GM21526 (cell line): ENCODE measurements at regions not wholly inside any gene's neighbourhood (a gene's known extent, or its start where the extent isn't known, plus 50 kb on each side); places are given as distances from the start of the nearest gene placed in this dataset.
A peak's percentile ranks its signal among the peaks of the same experiment; 100 is the strongest.
"Not testable (repeated sequence)": the region's sequence is repeated elsewhere in the genome, so short reads cannot be mapped to it uniquely, and the experiment has no call there.

ENCODE experiments used
- ATAC-seq: cut with Tn5 transposase; IDR thresholded peaks from one replicate; pipeline ENCODE4 v1.9.1; 2021; ENCODE audit warnings: moderate library complexity; ENCODE audit not compliant: unreplicated experiment, low FRiP score

DNA sequence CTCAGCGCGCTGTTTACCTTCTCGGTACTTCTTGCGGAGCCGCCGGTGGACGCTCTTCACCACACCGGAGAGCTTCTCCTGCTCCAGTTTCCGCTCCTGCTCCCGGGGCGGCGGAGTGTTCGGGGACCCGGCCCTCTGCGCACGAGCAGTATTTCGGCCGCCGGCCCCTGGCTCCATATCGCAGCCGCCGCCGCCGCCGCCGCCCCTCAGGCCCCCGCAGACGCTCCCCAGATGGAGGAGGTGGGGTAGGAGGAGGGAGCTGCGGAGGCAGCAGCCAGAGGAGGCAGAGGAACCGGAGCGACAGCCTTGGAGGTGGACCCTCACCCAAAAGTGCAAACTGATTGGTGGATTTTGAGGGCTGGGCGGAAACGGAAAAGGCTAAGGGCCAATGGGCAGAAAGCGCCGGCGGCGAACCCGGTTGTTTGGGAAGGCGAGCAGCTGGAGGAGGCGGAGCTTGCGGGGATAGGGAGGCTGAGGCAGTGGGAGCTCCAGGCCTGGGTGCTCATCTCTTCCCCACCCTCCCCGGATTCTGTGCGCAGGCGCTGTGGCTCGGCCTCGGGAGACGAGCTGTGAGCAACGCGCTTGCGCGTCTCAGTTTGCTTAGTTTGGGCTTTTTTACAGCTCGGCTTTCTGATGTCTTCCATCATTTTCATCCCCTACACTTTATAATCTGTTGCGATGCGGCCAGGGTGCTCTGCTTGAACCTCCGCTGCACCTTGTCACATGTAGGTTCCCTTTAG is 146.9 kb downstream of the GPR85 start:
- ATAC-seq: peak; percentile 98

DNA sequence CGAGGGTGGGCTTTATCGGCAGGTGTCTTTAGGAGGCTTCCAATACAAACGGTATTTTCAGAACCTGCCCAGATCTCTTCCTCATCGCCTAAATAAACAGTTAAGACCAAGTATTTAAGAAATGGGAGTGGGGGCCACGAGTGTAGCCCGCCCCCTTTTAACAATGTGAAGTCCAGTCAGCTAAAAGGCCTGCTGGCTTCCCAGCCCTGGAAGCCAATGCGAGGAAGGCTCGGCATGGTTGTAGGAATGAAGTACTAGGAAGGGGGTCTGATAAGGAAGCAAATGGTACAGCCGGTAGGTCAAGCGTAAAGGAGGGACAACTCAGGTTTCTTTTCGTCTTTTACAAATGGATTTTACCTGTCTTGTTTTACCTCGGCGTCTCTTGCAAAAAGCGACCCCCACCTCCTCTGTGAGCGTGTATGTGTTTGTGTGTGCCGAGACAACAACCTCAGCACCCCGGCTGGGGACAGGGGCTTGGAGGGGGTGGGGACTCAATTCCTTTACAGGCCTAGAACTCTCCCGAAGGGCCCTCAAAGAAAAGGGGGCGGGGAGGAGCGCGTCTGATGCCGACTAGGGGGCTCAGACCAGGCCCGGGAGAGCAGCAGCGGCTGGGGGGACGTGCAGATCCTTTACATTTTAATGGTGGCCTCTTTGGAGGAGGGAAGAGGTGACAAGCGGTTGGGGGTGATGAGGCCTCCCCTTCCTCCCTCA is 147.6 kb downstream of the GPR85 start:
- no peak for ATAC-seq

DNA sequence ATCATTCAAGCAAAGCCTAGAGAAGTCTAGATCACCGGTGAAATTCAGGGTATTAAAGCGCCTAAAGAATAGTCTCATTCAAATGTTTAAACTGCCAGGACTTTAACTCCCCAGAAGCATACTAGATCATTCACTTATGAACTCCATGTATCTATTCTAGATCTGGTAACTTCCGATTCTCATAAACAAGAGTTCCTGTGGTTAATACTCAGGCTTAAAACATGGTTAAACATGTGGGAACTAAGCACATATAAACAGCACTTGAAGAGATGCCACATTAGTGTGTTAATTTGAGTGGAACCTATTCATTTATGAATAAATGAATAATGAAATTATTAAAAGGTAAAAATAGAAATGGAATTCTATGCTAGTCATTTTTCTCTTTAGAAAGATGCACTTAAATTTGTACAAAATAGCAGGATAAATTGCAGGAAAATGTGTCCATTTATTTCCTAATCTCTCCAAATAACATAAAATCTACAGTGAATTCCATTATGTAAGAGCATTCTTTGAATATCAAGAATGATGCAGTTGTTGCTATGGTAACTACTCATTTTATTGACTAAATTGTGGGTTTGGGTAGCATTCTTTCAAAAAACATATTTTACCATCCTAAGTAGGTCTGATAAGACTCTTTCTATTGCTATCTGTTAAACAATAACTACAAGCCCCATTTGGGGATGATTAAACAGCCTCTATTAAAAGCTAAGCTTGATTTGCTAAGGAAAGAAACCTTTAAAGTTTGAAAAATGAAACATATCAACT is 147.6 kb upstream of the TMEM168 start:
- ATAC-seq: no peak

DNA sequence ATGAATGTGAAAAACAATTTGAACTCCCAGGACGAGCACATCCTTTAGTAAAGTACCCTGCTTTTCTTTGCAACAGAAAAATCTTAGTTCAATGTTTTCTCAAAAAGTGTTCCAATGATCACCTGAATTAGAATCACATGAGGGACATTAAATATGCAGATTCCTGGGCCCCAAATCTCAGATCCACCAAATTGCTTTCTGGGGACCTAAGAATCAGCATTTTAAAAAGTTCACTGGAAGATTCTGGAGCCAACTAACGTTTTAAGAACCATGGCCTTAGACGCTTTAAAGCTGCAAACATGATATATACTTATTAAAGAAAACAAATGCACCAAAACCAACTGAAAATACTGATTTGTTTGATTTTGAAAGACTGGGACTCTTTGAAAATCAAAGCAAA is 143.4 kb upstream of the TMEM168 start:
- ATAC-seq: no peak

DNA sequence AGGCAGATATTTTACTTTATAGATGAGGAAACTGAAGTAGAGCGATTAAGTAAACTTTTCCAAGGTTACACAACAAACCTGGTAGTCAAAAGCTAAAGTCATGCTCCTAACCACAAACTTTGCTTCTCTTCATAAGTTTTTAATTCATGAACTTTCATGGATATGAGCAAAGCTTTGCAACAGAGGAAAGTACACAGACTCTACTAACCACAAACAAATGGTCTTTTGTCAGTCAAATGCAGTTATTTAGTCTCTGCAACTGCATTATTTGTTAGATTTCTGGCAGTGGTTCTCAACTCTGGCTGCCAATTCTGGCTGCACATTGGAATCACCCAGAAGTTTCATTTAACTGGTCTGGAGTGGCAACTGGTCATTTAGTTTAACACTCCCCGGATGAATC is 140.6 kb upstream of the TMEM168 start:
- no peak for ATAC-seq

DNA sequence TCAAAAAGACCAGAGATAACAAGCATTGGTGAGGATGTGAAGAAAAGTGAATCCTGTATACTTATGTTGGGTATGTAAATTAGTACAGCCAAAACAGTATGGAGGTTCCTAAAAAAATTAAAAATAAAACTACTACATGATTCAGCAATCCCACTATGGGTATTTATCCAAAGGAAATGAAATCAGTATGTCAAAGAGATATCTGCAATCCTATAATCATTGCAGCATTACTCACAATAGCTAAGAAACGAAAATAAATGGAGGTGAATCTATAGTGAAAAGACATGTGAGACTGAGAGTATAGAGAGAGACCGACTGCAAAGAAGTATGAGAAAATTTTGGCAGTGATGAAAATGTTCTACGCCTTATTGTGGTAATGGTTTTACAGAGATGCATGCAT is 139.2 kb upstream of the TMEM168 start:
- ATAC-seq: no peak

DNA sequence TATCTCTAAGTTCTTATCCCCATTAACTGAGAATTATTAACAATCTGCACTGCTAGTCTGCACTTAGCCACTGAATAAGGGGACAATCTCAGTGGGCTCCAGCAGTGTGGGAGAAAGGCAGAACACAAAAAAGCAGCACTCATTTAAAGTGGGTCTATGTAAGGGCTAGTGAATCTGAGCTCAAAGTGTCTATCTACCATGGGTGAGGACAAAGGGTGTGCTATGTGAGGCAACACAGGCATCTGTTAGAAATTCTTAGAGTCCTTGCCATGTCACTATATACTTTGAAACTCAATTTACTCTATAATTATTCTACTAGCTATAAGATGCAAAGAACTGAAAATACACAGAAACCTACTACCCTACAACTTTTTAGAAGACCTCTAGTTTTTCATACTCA is 135.8 kb upstream of the TMEM168 start:
- no peak for ATAC-seq

DNA sequence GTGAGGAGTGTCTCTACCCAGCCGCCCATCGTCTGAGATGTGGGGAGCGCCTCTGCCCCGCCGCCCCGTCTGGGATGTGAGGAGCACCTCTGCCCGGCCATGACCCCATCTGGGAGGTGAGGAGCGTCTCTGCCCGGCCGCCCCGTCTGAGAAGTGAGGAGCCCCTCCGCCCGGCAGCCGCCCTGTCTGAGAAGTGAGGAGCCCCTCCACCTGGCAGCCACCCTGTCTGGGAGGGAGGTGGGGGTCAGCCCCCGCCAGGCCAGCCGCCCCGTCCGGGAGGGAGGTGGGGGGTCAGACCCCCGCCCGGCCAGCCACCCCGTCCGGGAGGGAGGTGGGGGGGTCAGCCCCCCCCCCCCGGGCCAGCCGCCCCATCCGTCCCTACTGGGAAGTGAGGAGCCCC is 132.4 kb upstream of the TMEM168 start:
- ATAC-seq: not testable (repeated sequence)

DNA sequence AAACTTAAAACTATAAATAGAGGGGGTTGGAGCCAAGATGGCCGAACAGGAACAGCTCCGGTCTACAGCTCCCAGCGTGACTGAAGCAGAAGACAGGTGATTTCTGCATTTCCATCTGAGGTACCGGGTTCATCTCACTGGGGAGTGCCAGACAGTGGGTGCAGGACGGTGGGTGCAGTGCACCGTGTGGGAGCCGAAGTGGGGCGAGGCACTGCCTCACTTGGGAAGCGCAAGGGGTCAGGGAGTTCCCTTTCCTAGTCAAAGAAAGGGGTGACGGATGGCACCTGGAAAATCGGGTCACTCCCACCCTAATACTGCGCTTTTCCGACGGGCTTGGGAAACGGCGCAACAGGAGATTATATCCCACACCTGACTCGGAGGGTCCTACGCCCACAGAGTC is 126.2 kb upstream of the TMEM168 start:
- ATAC-seq: not testable (repeated sequence)

DNA sequence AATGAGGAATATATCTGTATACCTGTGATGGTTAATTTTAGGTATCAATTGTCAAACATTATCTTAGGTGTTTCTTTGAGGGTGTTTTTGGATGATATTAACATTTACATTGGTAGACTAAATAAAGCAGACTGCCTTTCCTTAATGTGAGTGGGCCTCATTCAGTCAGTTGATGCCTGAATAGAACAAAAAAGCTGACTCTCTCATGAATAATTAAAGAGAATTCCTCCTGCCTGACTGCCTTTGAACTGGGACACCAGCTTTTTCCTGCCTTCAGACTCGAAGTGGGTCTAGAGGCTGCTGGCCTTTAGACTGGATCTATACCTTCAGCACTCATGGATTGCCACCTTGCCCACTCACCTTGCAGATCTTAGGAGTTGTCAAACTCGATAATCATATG is 117.9 kb upstream of the TMEM168 start:
- no peak for ATAC-seq

DNA sequence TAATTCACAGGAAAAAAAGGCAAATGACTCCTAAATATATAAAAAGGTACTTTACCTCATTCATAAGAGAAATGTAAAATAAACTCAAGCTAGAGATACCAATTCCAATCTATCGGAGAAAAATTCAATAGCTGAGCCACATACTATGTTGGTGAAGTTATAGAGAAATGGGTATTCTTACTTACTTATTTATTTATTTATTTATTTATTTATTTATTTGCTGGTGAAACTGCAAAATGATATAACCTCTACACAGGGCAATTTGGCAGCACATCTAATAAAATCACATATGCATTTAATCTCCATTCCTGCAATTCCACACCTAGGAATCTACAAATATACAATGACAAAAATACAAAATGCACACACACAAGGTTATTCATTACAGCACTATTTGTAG is 117.5 kb upstream of the TMEM168 start:
- no peak for ATAC-seq

DNA sequence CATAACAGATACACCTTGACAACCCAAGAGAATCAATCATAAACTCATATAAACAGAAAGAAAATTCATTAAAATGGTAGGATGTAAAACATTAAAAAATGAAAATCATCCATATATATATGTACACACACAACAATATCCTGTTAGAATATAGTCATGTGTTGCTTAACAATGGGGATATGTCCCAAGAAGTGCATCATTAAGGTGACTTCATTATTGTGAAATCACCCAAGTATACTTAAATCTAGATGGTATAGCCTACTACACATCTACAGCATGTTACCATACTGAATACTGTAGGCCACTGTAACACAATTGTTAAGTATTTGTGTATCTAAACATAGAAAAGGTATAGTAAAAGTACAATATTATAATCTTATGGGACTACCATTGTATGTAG is 115.8 kb upstream of the TMEM168 start:
- ATAC-seq: no peak

DNA sequence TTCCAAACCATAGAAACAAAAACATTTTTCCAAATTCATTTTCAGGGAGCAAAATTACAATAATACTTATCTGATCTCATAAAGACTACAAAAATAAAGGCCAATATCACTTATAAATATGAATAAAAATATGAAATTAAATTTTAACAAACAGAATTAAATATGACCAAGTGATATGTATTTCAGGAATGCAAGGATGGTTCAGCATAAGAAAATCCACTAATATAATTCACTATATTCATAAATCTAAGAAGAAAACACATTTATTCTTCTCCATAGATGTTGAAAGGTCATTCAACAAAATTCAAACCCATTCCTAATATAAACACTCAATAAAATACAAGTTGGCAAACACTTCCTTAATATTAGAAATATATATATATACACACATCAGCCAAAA is 115.2 kb upstream of the TMEM168 start:
- no peak for ATAC-seq

DNA sequence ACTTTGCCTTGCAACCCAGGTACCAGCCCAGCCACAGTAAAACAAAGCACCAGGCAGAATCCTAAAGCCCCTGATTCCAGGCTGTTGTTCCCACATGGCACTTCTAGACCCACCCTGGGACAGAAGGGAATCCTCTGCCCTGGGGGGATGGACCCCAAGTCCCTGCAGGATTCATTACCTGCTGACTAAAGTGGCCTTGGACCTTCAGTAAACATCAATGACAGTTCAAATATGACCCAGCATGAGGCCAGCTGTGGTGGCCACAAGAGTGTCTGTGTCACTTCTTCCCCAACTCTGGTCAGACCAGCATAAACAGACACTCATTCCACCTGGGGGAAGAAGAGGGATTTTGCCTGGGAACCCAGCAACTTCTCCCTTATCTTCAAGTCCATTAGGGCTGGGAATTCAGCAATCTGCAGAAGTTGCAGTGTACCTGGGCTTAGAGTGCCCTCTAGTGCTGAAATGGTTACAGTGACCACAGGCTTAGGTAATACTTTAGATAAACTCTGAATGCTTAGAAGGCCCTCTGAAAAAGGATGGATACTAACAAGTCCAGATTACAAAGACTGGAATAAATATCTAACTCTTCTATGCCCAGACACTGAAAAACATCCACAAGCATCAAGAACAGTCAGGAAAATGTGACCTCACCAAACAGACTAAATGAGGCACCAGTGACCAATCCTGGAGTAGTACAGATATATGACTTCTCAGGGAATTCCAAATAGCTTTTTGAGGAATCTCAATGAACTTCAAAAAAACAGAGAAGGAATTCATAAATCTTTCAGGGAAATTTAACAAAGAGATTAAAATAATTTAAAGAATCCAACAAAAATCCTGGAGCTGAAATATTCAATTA is 108.5 kb upstream of the TMEM168 start:
- peak; percentile 86 for ATAC-seq

DNA sequence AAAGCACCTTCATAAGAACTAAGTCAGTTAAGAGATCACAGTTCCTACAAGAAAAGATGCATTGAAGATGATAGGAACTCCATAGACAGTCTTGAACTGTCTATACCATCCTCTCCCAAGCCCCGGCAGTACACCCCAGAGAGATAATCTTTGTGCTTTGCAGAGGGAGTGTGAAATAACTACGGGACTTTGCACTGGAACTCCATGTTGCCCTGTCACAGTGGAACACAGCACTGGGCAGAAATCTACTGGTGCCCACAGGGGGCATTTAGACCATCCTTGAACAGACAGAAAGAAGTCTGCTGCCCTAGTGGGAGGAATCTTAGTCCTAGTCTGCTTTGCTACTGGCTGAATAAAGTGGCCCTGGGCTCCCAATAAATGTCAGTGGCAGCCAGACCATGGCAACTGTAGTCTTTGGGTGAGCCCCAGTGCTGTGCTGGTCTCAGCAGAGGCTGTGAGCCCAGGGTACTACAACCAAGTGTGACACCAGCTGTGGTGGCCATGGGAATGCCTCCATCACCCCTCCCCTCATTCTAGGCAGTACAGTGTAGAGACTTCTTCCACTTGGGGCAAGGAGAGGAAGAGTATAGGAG is 107.7 kb upstream of the TMEM168 start:
- ATAC-seq: no peak

DNA sequence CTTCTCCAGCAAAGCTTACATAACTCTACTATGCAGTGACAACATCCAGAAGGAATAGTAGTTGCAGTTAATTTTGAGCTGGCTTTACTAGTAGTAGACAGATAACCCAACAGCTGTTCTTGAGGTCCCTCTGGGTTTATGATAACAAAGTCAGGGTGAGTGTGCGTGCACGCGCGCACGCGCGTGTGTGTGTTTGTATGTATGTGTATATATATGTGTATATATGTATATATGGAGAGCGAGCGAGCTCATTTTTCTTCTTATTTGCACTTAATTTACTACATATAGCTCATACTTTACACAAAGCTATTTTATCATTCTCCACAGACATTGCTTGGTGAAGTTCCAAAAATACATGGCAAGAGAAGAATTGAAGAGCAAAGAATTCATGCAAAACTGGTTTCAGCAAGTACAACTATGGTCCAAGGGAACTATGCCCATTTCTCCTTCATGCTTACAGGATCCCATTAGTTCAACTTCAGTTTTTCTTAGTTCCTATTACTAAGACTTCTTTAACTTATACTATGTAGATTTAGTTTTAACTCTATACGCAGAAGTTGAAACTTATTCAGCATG is 105.9 kb upstream of the TMEM168 start:
- ATAC-seq: no peak

DNA sequence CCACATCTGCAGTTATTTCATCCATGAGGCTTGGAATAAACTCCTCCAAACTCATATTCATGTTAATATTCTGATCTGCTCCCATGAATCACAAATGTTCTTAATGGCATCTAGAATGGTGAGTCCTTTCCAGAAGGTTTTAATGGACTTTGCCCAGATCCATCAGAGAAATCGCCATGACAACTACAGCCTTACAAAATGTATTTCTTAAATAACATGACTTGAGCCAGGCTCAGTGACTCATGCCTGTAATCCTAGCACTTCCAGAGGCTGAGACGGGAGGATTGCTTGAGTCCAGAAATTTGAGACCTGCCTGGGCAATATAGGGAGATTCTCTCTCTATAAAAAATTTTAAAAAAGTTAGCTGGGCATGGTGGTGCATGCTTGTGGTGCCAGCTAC is 102.1 kb upstream of the TMEM168 start:
- ATAC-seq: no peak

DNA sequence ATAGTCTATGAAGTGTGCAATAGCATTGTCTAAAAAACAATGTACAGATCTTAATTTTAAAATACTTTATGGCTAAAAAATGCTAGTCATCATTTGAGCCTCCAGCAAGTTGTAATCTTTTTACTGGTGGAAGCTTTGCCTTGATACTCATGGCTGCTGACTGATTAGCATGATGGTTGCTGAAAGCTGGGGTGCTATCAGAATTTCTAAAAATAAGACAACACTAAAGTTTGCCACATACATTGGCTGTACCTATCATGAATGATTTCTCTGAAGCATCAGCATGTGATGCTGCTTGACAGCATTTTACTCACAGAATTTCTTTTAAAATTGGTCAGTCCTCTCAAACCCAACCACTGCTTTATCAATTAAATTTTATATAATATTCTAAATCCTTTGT is 101.5 kb upstream of the TMEM168 start:
- ATAC-seq: no peak

DNA sequence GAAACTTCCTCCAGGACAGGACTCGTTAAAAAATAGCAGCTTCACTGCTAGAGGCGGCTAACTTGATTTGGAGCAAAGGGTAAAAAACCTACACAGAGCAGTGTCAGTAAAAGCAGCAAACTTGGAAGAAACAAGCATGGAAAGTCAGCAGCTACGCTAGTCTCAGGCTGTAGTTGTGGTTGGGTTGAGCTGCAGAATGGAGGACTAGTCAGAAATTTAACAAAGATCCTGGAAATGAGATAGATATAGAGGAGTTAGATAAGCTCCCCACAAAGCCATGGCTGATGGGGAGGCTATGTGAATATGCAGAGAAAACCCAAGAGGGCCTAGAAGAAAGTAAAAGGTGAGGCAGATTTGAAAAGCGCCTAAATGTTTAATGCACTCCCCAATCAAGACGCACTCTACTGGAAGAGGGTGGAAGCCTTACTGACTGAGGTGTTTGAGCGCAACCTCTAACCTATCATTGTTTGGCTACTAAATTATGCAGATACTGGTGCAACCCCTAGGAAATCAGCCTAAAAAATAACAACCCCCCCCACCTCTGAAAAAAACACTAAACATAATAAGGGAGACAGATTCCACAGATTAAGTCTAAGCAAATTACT is 99.7 kb upstream of the TMEM168 start:
- ATAC-seq: no peak

DNA sequence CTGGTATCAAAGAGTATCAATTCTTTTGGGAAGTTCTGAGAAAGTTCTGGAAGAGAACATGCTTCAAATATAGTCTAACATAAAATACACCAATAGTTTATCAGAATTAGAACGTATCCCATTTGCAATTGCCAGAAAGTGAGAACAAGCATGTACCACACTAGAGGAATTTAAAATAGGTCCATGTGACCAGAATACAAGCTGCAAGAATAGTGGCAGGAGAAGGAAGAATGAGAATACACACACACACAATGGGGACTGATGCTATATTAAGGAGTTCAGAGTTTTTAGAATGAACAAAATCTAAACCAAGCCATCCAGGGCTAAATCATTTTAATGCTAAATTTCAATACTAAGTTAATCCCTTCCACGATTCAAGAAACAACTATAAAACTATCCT is 99.1 kb upstream of the TMEM168 start:
- no peak for ATAC-seq
